K562 (cell line): ENCODE measurements at regions not wholly inside any gene's neighbourhood (a gene's known extent, or its start where the extent isn't known, plus 50 kb on each side); places are given as distances from the start of the nearest gene placed in this dataset.

Experiments used
- CHD1 ChIP-seq: fragments of 200-600 bp; sonication (generic); IDR thresholded peaks from one replicate; pipeline ENCODE4 v1.6.1; 2012; ENCODE audit warnings: mild to moderate bottlenecking, moderate library complexity, low read length, inconsistent platforms
- CHD2 ChIP-seq: IDR thresholded peaks from 2 replicates; pipeline ENCODE4 v1.6.1; 2011; ENCODE audit warnings: low read depth, low read length
- CUX1 ChIP-seq: fragments of 200-800 bp; sonication (Bioruptor generic); IDR thresholded peaks from 2 replicates; pipeline ENCODE4 v1.6.1; 2016; ENCODE audit warnings: missing genetic modification characterization, missing compliant biosample characterization
- FOXP4 ChIP-seq: sonication (generic); formaldehyde crosslinking; IDR thresholded peaks from 2 replicates; pipeline ENCODE4 v1.8.0; 2022; ENCODE audit warnings: mild to moderate bottlenecking, missing genetic modification reagents, borderline replicate concordance
- HMBOX1 ChIP-seq: sonication (generic); IDR thresholded peaks from 2 replicates; pipeline ENCODE4 v1.6.1; 2016
- JUN ChIP-seq, 2 experiments: sonication (generic) in 1 of 2; formaldehyde crosslinking in 1 of 2; IDR thresholded peaks; 2 replicates each; pipeline versions ENCODE4 v1.6.1 to v1.8.0; 2012 to 2022; ENCODE audit warnings: borderline replicate concordance in 2 of 2, mild to moderate bottlenecking in 2 of 2, improper control_type of control experiment in 1 of 2, low read depth in 1 of 2, low read length in 1 of 2, missing genetic modification reagents in 1 of 2
- KLF13 ChIP-seq: fragments of 450-650 bp; IDR thresholded peaks from 2 replicates; pipeline ENCODE4 v1.6.1; 2016; ENCODE audit warnings: missing genetic modification characterization, low read depth, mild to moderate bottlenecking, missing compliant biosample characterization, moderate library complexity, borderline replicate concordance
- MAZ ChIP-seq, 2 experiments: fragments of 450-650 bp in 1 of 2; sonication (generic) in 1 of 2; formaldehyde crosslinking; IDR thresholded peaks in 1 of 2; conservative IDR thresholded peaks in 1 of 2; 2 replicates each; pipeline versions ENCODE4 v1.4.0 to v1.5.0; 2020; ENCODE audit warnings: mild to moderate bottlenecking in 1 of 2, missing genetic modification reagents in 1 of 2
- MCM2 ChIP-seq: fragments of 450-650 bp; IDR thresholded peaks from 2 replicates; pipeline ENCODE4 v1.6.1; 2017; ENCODE audit warnings: low read depth, mild to moderate bottlenecking
- NRF1 ChIP-seq, 2 experiments: fragments of 450-650 bp; IDR thresholded peaks in 1 of 2; conservative IDR thresholded peaks in 1 of 2; 2 replicates each; pipeline ENCODE4 v1.6.1; 2014; ENCODE audit warnings: mild to moderate bottlenecking in 2 of 2
- SMAD1 ChIP-seq: fragments of 150-350 bp; IDR thresholded peaks from 2 replicates; pipeline ENCODE4 v1.6.1; 2014; ENCODE audit warnings: low read length, low read depth; ENCODE audit not compliant: partially characterized antibody
- ZNF174 ChIP-seq: fragments of 250-450 bp; sonication (Bioruptor Pico); IDR thresholded peaks from 2 replicates; pipeline ENCODE4 v1.4.0; 2020; ENCODE audit warnings: mild to moderate bottlenecking
- ZNF316 ChIP-seq: fragments of 450-650 bp; IDR thresholded peaks from 2 replicates; pipeline ENCODE4 v1.6.1; 2016
- TF ChIP-seq, protein P1 (sequence below): fragments of 250-450 bp; sonication (Bioruptor Pico); IDR thresholded peaks from 2 replicates; pipeline ENCODE4 v1.9.0; 2021; ENCODE audit warnings: mild to moderate bottlenecking
- TF ChIP-seq, protein P2 (sequence below): fragments of 250-450 bp; sonication (Bioruptor Pico); IDR thresholded peaks from 2 replicates; pipeline ENCODE4 v1.5.0; 2021; ENCODE audit warnings: mild to moderate bottlenecking, moderate library complexity

DNA sequence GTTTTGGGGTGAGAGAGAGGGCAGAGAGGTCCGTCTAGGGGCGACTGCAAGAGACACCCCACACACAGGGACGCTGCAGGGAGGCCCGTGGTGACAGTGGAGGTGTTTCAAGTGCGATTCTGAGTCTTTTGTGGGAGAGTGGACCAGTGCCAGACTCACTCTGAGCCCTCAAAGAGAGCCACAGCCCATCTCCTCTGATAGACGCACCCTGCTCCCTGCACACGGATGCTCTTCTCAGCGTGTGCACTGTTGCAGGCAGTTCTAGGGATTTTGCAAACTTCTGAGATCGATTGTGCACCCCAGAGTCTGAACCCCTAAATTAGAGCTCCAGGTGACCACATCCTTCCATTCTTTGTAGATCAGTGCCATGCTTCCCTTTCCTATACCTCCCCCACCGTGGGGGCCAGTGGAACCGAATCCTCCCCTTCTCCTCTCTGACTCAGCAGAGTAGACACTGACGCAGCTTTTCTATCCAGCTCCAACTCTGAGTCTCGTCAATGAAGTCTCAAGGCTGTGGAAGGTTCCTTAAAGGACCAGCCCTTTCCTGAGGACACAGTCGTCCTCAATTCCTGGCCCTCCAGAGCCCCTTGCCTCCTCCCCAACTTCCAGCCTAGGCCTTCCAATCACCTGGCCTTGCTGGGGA is 83.8 kb downstream of the TMEM130 start (continued):
- TF ChIP-seq, protein P1, sequence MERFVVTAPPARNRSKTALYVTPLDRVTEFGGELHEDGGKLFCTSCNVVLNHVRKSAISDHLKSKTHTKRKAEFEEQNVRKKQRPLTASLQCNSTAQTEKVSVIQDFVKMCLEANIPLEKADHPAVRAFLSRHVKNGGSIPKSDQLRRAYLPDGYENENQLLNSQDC (CRISPR knock-in tag): no peak
- no peak for TF ChIP-seq CUX1
- TF ChIP-seq CHD1: no peak
- TF ChIP-seq NRF1 (conservative IDR thresholded peaks at IDR 0.05 in 1 of 2, IDR thresholded peaks at IDR 0.05 in 1 of 2): peak; percentile 15 to 17; a peak in 1 of 4 replicates
- TF ChIP-seq JUN (IDR thresholded peaks at IDR 0.05; ENCODE audit: borderline replicate concordance, low read depth, low read length): no peak
- no peak for TF ChIP-seq JUN (CRISPR knock-in tag; IDR thresholded peaks at IDR 0.05; ENCODE audit: borderline replicate concordance)
- TF ChIP-seq HMBOX1: no peak
- no peak for TF ChIP-seq KLF13 (tag)
- no peak for TF ChIP-seq MCM2
- TF ChIP-seq, protein P2, sequence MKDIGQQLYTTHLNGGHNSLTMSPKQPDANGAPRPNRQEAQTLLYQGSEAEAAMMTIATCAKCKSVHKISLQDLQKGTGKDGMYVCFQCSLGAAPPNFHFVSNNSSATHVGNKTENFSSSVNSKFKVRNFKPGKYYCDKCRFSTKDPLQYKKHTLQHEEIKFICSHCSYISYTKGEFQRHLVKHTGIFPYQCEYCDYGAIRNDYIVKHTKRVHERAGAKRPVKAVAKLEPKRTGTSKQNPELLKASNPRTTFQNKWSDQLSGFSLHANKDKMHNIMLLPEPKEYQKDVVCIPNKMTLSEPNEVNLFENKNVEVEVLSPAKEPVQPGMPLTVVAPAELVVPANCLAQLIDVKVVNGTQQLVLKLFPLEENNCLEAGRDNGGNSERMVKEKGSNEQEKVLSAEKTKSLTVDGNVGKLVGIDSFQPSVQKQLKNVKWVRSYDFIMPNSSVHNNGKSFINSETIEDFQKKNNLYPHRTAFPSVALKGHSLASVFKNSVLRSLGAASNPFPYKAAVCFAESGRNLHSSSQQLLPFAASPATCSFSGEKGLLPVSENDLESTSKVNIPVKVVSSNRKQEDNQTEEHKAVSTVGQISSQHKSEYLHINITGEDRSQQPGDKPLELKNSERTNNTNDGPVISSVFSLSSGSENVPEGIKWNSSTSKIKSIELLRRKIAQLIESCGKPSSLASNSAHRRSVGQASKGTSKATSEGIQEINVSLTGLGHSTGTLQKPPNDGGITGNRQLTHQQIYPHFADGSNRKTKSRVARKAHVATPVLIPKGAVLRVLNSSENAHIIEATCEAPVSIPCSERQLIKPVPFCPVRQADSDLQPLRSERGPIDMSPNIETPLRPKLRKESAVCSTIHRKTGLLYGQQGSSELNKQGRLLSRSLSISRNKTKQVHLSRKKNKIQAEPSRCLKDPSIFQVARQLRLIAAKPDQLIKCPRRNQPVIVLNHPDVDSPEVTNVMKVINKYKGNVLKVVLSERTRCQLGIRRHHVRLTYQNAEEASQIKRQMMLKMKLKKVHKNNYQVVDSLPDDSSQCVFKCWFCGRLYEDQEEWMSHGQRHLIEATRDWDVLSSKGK (CRISPR knock-in tag): no peak
- peak; percentile 89 for TF ChIP-seq ZNF316
- TF ChIP-seq FOXP4 (CRISPR knock-in tag): no peak
- 0 out of 4 replicates have a peak, but pooled peaks of 1 of the 2 experiments have one; percentile 16 for TF ChIP-seq MAZ (CRISPR knock-in tag; conservative IDR thresholded peaks at IDR 0.05 in 1 of 2, IDR thresholded peaks at IDR 0.05 in 1 of 2)
- no peak for TF ChIP-seq CHD2
- no peak for TF ChIP-seq ZNF174 (CRISPR knock-in tag)
- TF ChIP-seq SMAD1: no peak
